NB4 (cell line): ENCODE measurements at regions not wholly inside any gene's neighbourhood (a gene's known extent, or its start where the extent isn't known, plus 50 kb on each side); places are given as distances from the start of the nearest gene placed in this dataset.

Experiments used
- CTCF ChIP-seq: IDR thresholded peaks from one replicate; pipeline ENCODE4 v1.5.1; 2012; ENCODE audit warnings: low read depth, low read length
- MAX ChIP-seq: IDR thresholded peaks from 2 replicates; pipeline ENCODE4 v1.6.1; 2011; ENCODE audit warnings: low read depth, low read length
- POLR2A ChIP-seq: IDR thresholded peaks from 2 replicates; pipeline ENCODE4 v1.6.1; 2011; ENCODE audit warnings: mild to moderate bottlenecking; ENCODE audit not compliant: insufficient read length; ENCODE audit errors: extremely low read depth

GRCh38 chr6:133715270-133715669 is 173.6 kb upstream of the TCF21 start:
- no peak for TF ChIP-seq CTCF
- no peak for TF ChIP-seq POLR2A
- no peak for TF ChIP-seq MAX
